ENCODE measurements at regions not wholly inside any gene's neighbourhood (a gene's known extent, or its start where the extent isn't known, plus 50 kb on each side); places are given as distances from the start of the nearest gene placed in this dataset.

DNA sequence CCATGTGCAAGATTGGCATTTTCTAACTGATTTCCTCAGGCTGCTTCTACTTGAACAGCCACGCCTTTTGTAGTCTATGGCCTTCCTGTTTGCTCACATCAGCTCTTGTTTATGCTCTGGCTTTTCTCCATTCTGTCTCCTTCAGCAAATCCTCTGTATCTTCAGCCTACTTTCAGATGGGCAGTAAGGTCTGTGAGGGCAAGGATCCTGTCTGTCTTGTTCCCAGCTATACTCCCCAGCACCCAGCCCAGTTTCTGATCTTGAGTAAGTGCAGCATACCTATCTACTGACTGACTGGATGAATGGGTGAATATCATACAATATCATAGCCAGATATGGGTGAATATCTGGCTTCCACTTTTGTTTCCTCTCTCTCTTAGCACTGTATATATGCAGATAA, 438.1 kb downstream of the LMO4 start:
- H3K36me3 Mint-ChIP-seq, result no peaks in the 10 kb centered on the region
- H3K4me3 Mint-ChIP-seq, result no peak overlapping the region
- no peaks in the 10 kb centered on the region for H3K9me3 Mint-ChIP-seq (ENCODE audit: low read depth)
- no peaks in the 10 kb centered on the region for H3K4me1 Mint-ChIP-seq
- DNase-seq (no peak), ATAC-seq (no peak)
- H3K27ac Mint-ChIP-seq, result no peak overlapping the region
- H3K27me3 Mint-ChIP-seq, result peaks cover under 1% of the 10 kb centered on the region
- CTCF ChIA-PET, result no interaction called here

DNA sequence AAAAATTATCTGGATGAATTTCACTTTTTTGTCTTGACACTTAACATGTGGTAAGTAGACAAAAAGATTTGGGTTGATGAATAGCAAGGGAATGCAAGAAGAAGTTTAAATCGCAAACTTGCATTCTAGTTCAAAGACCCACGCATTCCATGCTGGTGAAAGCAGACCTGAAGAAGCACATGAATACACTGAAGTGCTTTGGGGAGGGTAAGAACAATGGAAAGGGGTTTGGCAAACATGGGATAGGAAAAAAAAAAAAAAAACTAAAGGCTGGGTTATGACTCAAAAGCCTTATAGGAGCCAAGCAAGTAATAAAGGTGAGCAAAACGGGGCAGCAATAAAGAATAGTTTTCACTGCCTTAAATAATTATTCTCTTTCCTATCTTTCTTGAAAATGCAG, 450.2 kb downstream of the LMO4 start:
- no peak overlapping the region for H3K27ac Mint-ChIP-seq
- H3K4me3 Mint-ChIP-seq, result no peak overlapping the region
- no peaks in the 10 kb centered on the region for H3K9me3 Mint-ChIP-seq (ENCODE audit: low read depth)
- H3K27me3 Mint-ChIP-seq, result peaks cover 3% of the 10 kb centered on the region
- CTCF ChIA-PET, result no interaction called here
- no peaks in the 10 kb centered on the region for H3K4me1 Mint-ChIP-seq
- ATAC-seq, result no peak
- no peak for DNase-seq
- H3K36me3 Mint-ChIP-seq, result no peaks in the 10 kb centered on the region

DNA sequence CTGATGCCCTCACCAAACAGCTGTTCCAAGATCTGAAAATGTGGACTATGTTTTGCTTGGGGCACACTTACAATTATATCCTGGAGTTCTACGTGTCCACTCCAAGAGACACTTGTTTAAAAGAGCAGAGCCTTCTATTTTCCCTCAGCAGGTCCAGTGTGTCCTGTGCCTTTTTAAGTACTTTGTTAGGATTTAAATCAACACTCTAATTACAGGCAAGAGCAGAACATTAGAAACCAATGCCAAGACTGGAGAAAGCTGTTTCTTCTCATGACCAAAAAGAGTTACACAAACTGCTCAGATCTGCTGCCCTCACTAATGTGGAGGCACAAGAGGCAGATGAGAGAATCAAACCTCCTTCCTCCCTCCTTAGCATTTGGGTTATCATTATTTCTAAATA, 452.9 kb downstream of the LMO4 start:
- no peak for DNase-seq
- Mint-ChIP-seq H3K4me1 (no peaks in the 10 kb centered on the region), H3K27me3 (peaks cover 3% of the 10 kb centered on the region), H3K27ac (no peak overlapping the region), H3K36me3 (no peaks in the 10 kb centered on the region), H3K4me3 (no peak overlapping the region), H3K9me3 (ENCODE audit: low read depth) (no peaks in the 10 kb centered on the region)
- ATAC-seq, result no peak
- CTCF ChIA-PET, result no interaction called here

DNA sequence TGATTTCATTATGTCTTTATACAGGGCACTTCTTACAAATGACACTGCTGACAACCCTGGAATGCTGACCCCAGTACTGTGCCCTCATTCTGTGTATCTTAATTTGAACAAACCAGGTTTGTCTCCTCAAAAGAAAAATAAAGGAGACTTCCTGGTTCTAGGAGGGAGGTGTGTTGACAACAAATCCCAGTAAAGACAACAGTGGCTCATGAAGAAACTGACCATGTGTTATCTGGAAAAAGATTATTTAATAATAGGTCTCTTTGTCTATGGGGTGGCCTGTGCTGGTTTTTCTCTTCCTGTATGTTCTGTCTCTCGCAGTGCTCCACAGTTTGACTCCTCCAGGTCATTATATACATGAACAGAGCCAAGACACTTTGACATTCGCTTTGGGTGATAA, 454.6 kb downstream of the LMO4 start:
- H3K9me3 Mint-ChIP-seq (ENCODE audit: low read depth), result no peaks in the 10 kb centered on the region

DNA sequence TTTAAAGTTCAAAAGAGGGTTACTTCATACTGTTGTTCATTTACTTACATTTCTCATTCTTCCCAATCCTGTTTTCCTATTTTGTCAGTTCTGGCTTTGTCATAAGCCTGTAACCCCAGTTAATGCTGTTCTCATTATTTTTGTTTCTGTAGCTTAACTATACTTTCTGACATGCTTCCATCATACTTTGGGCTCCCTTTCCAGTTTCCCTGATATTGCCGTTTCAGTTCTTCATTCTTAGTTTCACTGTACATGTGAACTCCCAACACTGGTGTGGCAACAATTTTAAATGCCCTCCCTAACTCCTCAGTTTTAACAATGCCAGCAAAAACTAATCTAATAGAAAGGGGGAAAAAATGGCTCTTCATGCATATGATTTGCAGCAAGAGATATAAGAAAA, 456.7 kb downstream of the LMO4 start:
- H3K4me1 Mint-ChIP-seq, result no peaks in the 10 kb centered on the region

More for the DNA sequence above, 454.6 kb downstream of the LMO4 start:
- no peaks in the 10 kb centered on the region for H3K36me3 Mint-ChIP-seq
- no peaks in the 10 kb centered on the region for H3K4me1 Mint-ChIP-seq
- DNase-seq (no peak), ATAC-seq (no peak)
- H3K27me3 Mint-ChIP-seq, result no peaks in the 10 kb centered on the region
- no peak overlapping the region for H3K4me3 Mint-ChIP-seq
- no peak overlapping the region for H3K27ac Mint-ChIP-seq
- CTCF ChIA-PET, result no interaction called here

DNA sequence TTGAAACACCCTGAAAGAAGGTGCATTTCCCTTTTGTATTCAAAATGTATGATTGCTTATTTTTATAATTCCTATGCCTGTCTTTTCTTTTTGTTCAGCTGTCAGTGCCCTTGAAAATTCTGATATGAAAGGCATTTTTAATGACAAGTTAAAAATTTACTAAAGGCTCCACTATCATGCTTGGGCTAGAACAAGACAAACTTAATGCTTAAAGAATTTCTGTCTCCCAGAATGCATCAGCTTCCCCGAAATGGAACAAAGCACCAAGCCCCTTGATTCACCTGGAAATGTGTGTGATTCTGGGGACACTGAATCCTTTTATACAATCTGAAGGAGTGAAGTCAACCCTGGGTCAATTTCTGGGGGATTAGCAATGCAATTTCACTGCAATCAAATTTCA, 457.5 kb downstream of the LMO4 start:
- ATAC-seq (no peak), DNase-seq (no peak)
- Mint-ChIP-seq H3K27ac (no peak overlapping the region), H3K36me3 (no peaks in the 10 kb centered on the region), H3K4me3 (no peak overlapping the region), H3K27me3 (peaks cover 2% of the 10 kb centered on the region), H3K4me1 (no peaks in the 10 kb centered on the region), H3K9me3 (ENCODE audit: low read depth) (no peaks in the 10 kb centered on the region)
- CTCF ChIA-PET, result no interaction called here

More for the DNA sequence above, 456.7 kb downstream of the LMO4 start:
- Mint-ChIP-seq H3K27ac (no peak overlapping the region), H3K9me3 (ENCODE audit: low read depth) (no peaks in the 10 kb centered on the region), H3K36me3 (no peaks in the 10 kb centered on the region), H3K4me3 (no peak overlapping the region), H3K27me3 (no peaks in the 10 kb centered on the region)
- no peak for DNase-seq
- CTCF ChIA-PET, result no interaction called here
- ATAC-seq, result no peak

GRCh38 chr1:87786861-87787545, 458.3 kb downstream of the LMO4 start:
- Mint-ChIP-seq H3K27me3 (peaks cover 2% of the 10 kb centered on the region), H3K4me1 (no peaks in the 10 kb centered on the region), H3K4me3 (no peak overlapping the region), H3K9me3 (ENCODE audit: low read depth) (no peaks in the 10 kb centered on the region), H3K36me3 (no peaks in the 10 kb centered on the region), H3K27ac (no peak overlapping the region)
- no peak for ATAC-seq
- CTCF ChIA-PET, result no interaction called here
- DNase-seq, result no peak

DNA sequence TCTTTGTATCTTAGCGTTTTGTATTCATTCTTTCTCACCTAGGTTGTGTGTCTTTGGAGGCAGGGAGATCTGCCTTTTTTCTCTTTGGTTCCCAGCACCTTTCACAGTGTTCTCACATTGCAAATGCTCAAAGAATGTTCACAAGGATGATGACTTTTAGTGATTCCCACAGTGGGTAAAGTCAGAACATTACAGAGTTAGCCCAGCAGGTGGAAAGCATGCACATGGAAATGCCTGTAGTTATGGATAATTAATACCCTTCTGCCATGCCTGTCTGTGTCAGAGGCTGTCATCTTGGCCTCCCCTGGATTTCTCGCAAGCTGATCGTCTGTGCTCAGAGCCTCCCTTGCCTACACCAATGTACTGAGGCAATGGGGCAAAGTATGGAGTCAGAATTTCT, 458.9 kb downstream of the LMO4 start:
- CTCF ChIA-PET, result no interaction called here
- Mint-ChIP-seq H3K9me3 (ENCODE audit: low read depth) (no peaks in the 10 kb centered on the region), H3K27ac (no peak overlapping the region), H3K36me3 (no peaks in the 10 kb centered on the region), H3K4me1 (no peaks in the 10 kb centered on the region), H3K4me3 (no peak overlapping the region), H3K27me3 (peaks cover 2% of the 10 kb centered on the region)
- no peak for DNase-seq
- ATAC-seq, result no peak

DNA sequence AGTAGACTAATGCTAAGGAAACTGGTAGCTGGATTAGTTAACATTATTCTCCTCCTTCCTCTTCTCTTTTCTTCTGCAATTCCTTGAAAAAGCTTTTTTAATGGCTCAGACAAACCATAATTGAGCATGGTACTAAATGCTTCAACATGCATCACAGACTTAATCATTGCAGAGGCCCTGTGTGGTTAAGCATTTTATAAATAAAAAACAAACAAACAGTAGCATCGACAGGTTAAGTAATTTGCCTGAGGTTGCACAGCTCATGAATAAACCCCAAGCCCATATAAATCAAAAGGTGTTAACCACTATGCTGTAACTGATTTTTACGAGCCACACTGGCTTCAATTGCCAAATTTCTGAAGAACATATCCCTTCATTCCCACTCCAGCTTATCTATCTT, 462.1 kb downstream of the LMO4 start:
- no peak for ATAC-seq
- no peaks in the 10 kb centered on the region for H3K4me1 Mint-ChIP-seq

GRCh38 chr1:87791931-87792740, 463.5 kb downstream of the LMO4 start:
- ATAC-seq, result no peak
- CTCF ChIA-PET, result no interaction called here

More for the DNA sequence above, 462.1 kb downstream of the LMO4 start:
- H3K27me3 Mint-ChIP-seq, result peaks cover 2% of the 10 kb centered on the region
- CTCF ChIA-PET, result no interaction called here
- H3K36me3 Mint-ChIP-seq, result no peaks in the 10 kb centered on the region
- DNase-seq, result no peak
- no peak overlapping the region for H3K27ac Mint-ChIP-seq
- no peaks in the 10 kb centered on the region for H3K9me3 Mint-ChIP-seq (ENCODE audit: low read depth)
- no peak overlapping the region for H3K4me3 Mint-ChIP-seq

GRCh38 chr1:87794788-87795614, 466.3 kb downstream of the LMO4 start:
- Mint-ChIP-seq H3K27me3 (peaks cover 2% of the 10 kb centered on the region), H3K9me3 (ENCODE audit: low read depth) (no peaks in the 10 kb centered on the region), H3K27ac (no peak overlapping the region), H3K4me1 (no peaks in the 10 kb centered on the region), H3K36me3 (no peaks in the 10 kb centered on the region), H3K4me3 (no peak overlapping the region)
- ATAC-seq (no peak), DNase-seq (no peak)
- CTCF ChIA-PET, result no interaction called here

More at GRCh38 chr1:87791931-87792740, 463.5 kb downstream of the LMO4 start:
- Mint-ChIP-seq H3K27ac (no peak overlapping the region), H3K4me1 (no peaks in the 10 kb centered on the region), H3K9me3 (ENCODE audit: low read depth) (no peaks in the 10 kb centered on the region), H3K4me3 (no peak overlapping the region), H3K27me3 (peaks cover 2% of the 10 kb centered on the region), H3K36me3 (no peaks in the 10 kb centered on the region)
- no peak for DNase-seq

DNA sequence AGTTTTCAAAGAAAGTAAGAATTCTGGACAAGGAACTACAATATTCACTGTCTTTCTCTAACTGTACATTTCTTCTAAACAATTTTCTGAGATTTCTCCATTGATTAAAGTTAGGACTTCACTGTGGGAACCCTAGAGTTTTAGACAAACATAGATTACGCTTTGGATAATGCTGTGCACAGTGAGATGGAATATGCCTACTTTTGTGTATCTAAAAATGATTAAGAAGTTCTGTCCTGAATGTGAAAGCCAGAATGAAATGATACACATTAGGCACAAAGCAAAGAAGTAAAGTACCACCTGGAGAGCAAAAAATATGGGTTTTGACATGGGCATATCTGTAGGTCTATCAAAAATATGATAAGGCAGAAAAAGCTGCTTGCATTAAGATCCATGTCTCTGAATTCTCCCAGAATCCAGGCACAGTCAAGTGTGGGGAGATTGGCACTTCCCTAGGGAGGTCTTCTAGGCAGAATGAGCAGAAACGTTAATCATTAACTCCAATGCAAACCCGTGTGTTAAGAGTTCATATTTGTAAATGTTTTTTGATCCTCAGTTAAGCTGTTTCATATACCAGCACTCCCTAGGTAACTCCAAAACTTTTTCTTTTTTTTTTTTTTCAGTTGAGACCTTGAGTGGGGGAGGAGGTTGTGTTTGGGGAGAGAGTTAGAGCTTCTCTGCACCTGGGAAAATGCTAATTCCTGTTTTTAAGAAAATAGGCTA, 467.1 kb downstream of the LMO4 start:
- CTCF ChIA-PET, result no interaction called here
- ATAC-seq (no peak), DNase-seq (no peak)
- H3K4me3 Mint-ChIP-seq, result no peak overlapping the region
- no peaks in the 10 kb centered on the region for H3K4me1 Mint-ChIP-seq
- no peak overlapping the region for H3K27ac Mint-ChIP-seq
- H3K36me3 Mint-ChIP-seq, result no peaks in the 10 kb centered on the region
- H3K9me3 Mint-ChIP-seq (ENCODE audit: low read depth), result no peaks in the 10 kb centered on the region
- no peaks in the 10 kb centered on the region for H3K27me3 Mint-ChIP-seq

- CTCF ChIA-PET, result no interaction called here
- ATAC-seq (no peak), DNase-seq (no peak)
- Mint-ChIP-seq H3K9me3 (ENCODE audit: low read depth) (no peaks in the 10 kb centered on the region), H3K36me3 (no peaks in the 10 kb centered on the region), H3K27me3 (no peaks in the 10 kb centered on the region), H3K4me3 (no peak overlapping the region), H3K4me1 (no peaks in the 10 kb centered on the region), H3K27ac (no peak overlapping the region)
Observed at GRCh38 chr1:87796471-87796901, 467.8 kb downstream of the LMO4 start.
